PC-9 (cell line): ENCODE measurements at regions not wholly inside any gene's neighbourhood (a gene's known extent, or its start where the extent isn't known, plus 50 kb on each side); places are given as distances from the start of the nearest gene placed in this dataset.

Source experiments
- BruUV-seq: library from RNA; stranded (reverse); fragments of 400-500 nt; replicated peaks from 2 replicates; lab custom pipeline; 2021; lab: Mats Ljungman, UMichigan
- CTCF ChIA-PET: fragments of 300-600 bp; sonication (Branson Sonifier 250); formaldehyde crosslinking; loops from one replicate; lab custom pipeline; 2022; ENCODE audit warnings: antibody characterized with exemption; lab: Charles Lee
- POLR2A ChIA-PET: fragments of 300-600 bp; sonication (Branson Sonifier 250); formaldehyde crosslinking; loops from one replicate; lab custom pipeline; 2022; ENCODE audit warnings: antibody characterized with exemption; ENCODE audit not compliant: unreplicated experiment; lab: Charles Lee
- DNase-seq, 2 experiments: peaks; one replicate each; pipeline versions ENCODE4 v3.0.0 to v3.0.0-alpha.2; 2015 to 2022; ENCODE audit warnings: mixed read lengths in 1 of 2
- H2AFZ ChIP-seq: fragments of 200-600 bp; sonication (generic); 2 replicates; pipeline ENCODE4 v1.8.1; 2017; ENCODE audit warnings: antibody characterized with exemption
- H3F3A ChIP-seq: fragments of 200-600 bp; sonication (generic); 2 replicates; pipeline ENCODE4 v1.8.1; 2017; ENCODE audit warnings: antibody characterized with exemption, mild to moderate bottlenecking, low read depth; ENCODE audit not compliant: insufficient read depth
- H3K27ac ChIP-seq: fragments of 200-600 bp; sonication (generic); 2 replicates; pipeline ENCODE4 v1.6.1; 2016; ENCODE audit warnings: mixed run types
- H3K27me3 ChIP-seq: fragments of 200-600 bp; sonication (generic); 2 replicates; pipeline ENCODE4 v1.6.1; 2016; ENCODE audit warnings: low read depth, mixed run types; ENCODE audit not compliant: insufficient read depth
- H3K36me3 ChIP-seq: fragments of 200-600 bp; sonication (generic); 2 replicates; pipeline ENCODE4 v1.6.1; 2016; ENCODE audit warnings: low read depth, mixed run types
- H3K4me1 ChIP-seq: fragments of 200-600 bp; sonication (generic); replicated peaks from 2 replicates; pipeline ENCODE4 v1.6.1; 2016; ENCODE audit warnings: mixed run types; ENCODE audit not compliant: insufficient read depth
- H3K4me2 ChIP-seq: fragments of 200-600 bp; sonication (generic); 2 replicates; pipeline ENCODE4 v1.6.1; 2017; ENCODE audit warnings: mixed run types
- H3K4me3 ChIP-seq: fragments of 200-600 bp; sonication (generic); 2 replicates; pipeline ENCODE4 v1.6.1; 2016; ENCODE audit warnings: mixed run types
- H3K79me2 ChIP-seq: fragments of 200-600 bp; sonication (generic); 2 replicates; pipeline ENCODE4 v1.6.1; 2017; ENCODE audit warnings: low read depth, mixed run types
- H3K9me2 ChIP-seq: fragments of 200-600 bp; sonication (generic); 2 replicates; pipeline ENCODE4 v1.8.1; 2017; ENCODE audit warnings: mild to moderate bottlenecking; ENCODE audit not compliant: insufficient read depth
- H3K9me3 ChIP-seq: fragments of 200-600 bp; sonication (generic); 2 replicates; pipeline ENCODE4 v1.8.1; 2016; ENCODE audit warnings: low read depth; ENCODE audit not compliant: insufficient read depth
- H4K20me1 ChIP-seq: fragments of 200-600 bp; sonication (generic); 2 replicates; pipeline ENCODE4 v1.8.1; 2017; ENCODE audit not compliant: insufficient read depth
- CTCF ChIP-seq: fragments of 200-600 bp; sonication (generic); conservative IDR thresholded peaks from 2 replicates; pipeline ENCODE4 v1.6.1; 2017; ENCODE audit warnings: mixed run types, antibody characterized with exemption, mild to moderate bottlenecking, moderate library complexity
- EZH2 ChIP-seq: fragments of 200-600 bp; sonication (generic); IDR thresholded peaks from 2 replicates; pipeline ENCODE4 v1.8.0; 2017; ENCODE audit warnings: antibody characterized with exemption, low read depth
- intact Hi-C: fragments of 100-400 bp; cut with micrococcal nuclease; formaldehyde crosslinking; loops from one replicate; pipeline ENCODE4 v1.10.0; 2022; ENCODE audit not compliant: unreplicated experiment

- Histone ChIP-seq H2AFZ (no peak overlapping the region), H3K4me1 (no peaks in the 10 kb centered on the region), H3K4me2 (no peak overlapping the region), H4K20me1 (no peaks in the 10 kb centered on the region), H3K9me3 (peaks cover 4% of the 10 kb centered on the region; the same call in 1 of the 2 replicates), H3K4me3 (no peak overlapping the region), H3K27me3 (no peaks in the 10 kb centered on the region), H3K79me2 (no peaks in the 10 kb centered on the region), H3F3A (no peaks in the 10 kb centered on the region), H3K36me3 (no peaks in the 10 kb centered on the region), H3K27ac (no peak overlapping the region), H3K9me2 (no peaks in the 10 kb centered on the region)
- no peak for DNase-seq
- POLR2A ChIA-PET: no interaction called here
- BruUV-seq: no TSS peak
- CTCF ChIA-PET: no interaction called here
- TF ChIP-seq CTCF (no peak), EZH2 (no peak)
- intact Hi-C loops: no loop called here
Observed at GRCh38 chr11:92678008-92678611, 291.3 kb upstream of the MTNR1B start.

GRCh38 chr11:92681586-92681985 lies 287.9 kb upstream of the MTNR1B start:
- ChIA-PET CTCF (no interaction called here), POLR2A (no interaction called here)
- no peaks in the 10 kb centered on the region for H3K79me2 ChIP-seq

GRCh38 chr11:92682136-92682535 lies 287.3 kb upstream of the MTNR1B start:
- no peak overlapping the region for H3K4me2 ChIP-seq

More at GRCh38 chr11:92681586-92681985, 287.9 kb upstream of the MTNR1B start:
- H3F3A ChIP-seq: no peaks in the 10 kb centered on the region
- TF ChIP-seq EZH2: no peak
- TF ChIP-seq CTCF: no peak
- peaks cover 4% of the 10 kb centered on the region; the same call in 1 of the 2 replicates for H3K9me3 ChIP-seq
- H2AFZ ChIP-seq: no peak overlapping the region
- H3K27ac ChIP-seq: no peak overlapping the region
- BruUV-seq: no TSS peak
- H3K4me3 ChIP-seq: no peak overlapping the region
- no peaks in the 10 kb centered on the region for H3K4me1 ChIP-seq
- no peak for DNase-seq
- intact Hi-C loops: no loop called here
- H3K4me2 ChIP-seq: no peak overlapping the region
- H3K27me3 ChIP-seq: no peaks in the 10 kb centered on the region
- no peaks in the 10 kb centered on the region for H4K20me1 ChIP-seq
- no peaks in the 10 kb centered on the region for H3K36me3 ChIP-seq
- no peaks in the 10 kb centered on the region for H3K9me2 ChIP-seq

More at GRCh38 chr11:92682136-92682535, 287.3 kb upstream of the MTNR1B start:
- no peak overlapping the region for H2AFZ ChIP-seq
- no peak overlapping the region for H3K4me3 ChIP-seq
- H3K79me2 ChIP-seq: no peaks in the 10 kb centered on the region
- no peaks in the 10 kb centered on the region for H3F3A ChIP-seq
- no peaks in the 10 kb centered on the region for H3K9me2 ChIP-seq
- CTCF ChIA-PET: no interaction called here
- no peaks in the 10 kb centered on the region for H3K36me3 ChIP-seq
- H3K27me3 ChIP-seq: no peaks in the 10 kb centered on the region
- H3K9me3 ChIP-seq: peaks cover 3% of the 10 kb centered on the region; the same call in 1 of the 2 replicates
- TF ChIP-seq CTCF (no peak), EZH2 (no peak)
- POLR2A ChIA-PET: no interaction called here
- no peak overlapping the region for H3K27ac ChIP-seq
- DNase-seq: no peak
- no TSS peak for BruUV-seq
- intact Hi-C loops: no loop called here
- H3K4me1 ChIP-seq: no peaks in the 10 kb centered on the region
- no peaks in the 10 kb centered on the region for H4K20me1 ChIP-seq
